ENCODE measurements at regions not wholly inside any gene's neighbourhood (a gene's known extent, or its start where the extent isn't known, plus 50 kb on each side); places are given as distances from the start of the nearest gene placed in this dataset.
A peak's percentile ranks its signal among the peaks of the same experiment; 100 is the strongest.

GRCh38 chr3:177474652-177475355 is 277.5 kb upstream of the TBL1XR1 start:
- WGBS (ENCODE audit: low lambda C conversion rate), result 22% methylated on average over 8 of the region's 11 CpGs
- peak overlapping the region in 2 of 3 experiments; percentile 18 to 34; a peak in 3 of 6 replicates for H3K4me3 ChIP-seq (replicated peaks in 1 of 3; ENCODE audit: insufficient read depth in 1 of 3, low read depth in 2 of 3, low read length in 3 of 3)
- intact Hi-C loops (cut with micrococcal nuclease; ENCODE audit: unreplicated experiment), result loop anchor here (10.0 kb wide), 1 partner anchor 420 kb away; no protein-coding TSS in a partner anchor
- DNase-seq (ENCODE audit: low spot score), result peak; percentile 42
- no peaks in the 10 kb centered on the region for H3K27me3 ChIP-seq (ENCODE audit: control insufficient read depth in 1 of 2, insufficient read depth in 2 of 2, low read length in 2 of 2)
- no peaks in the 10 kb centered on the region for H3K36me3 ChIP-seq (replicated peaks in 1 of 2; ENCODE audit: control insufficient read depth in 1 of 2, insufficient read depth in 2 of 2, low read length in 2 of 2)
- H3K27ac ChIP-seq (ENCODE audit: extremely low read length, insufficient read depth, low read length), result no peak overlapping the region
- peak overlapping the region; percentile 31 for H2AFZ ChIP-seq (ENCODE audit: low read length)
- no peaks in the 10 kb centered on the region for H3K9me3 ChIP-seq (ENCODE audit: low read length)
- ChIA-PET CTCF (ENCODE audit: low intra/inter-chr PET ratio, low total read pairs) (no interaction called here), POLR2A (interaction anchor here (0.7 to 1.0 kb wide), 4 partner anchors 11 to 279 kb away, joined by 3 to 4 read pairs (median 3); no protein-coding TSS in a partner anchor)
- peak overlapping the region; percentile 82 for H3K4me2 ChIP-seq (ENCODE audit: low read depth, low read length)
- in situ Hi-C loops (cut with HindIII; ENCODE audit: extremely low pct_ligation_motif_present, low pct_unique_long_range_greater_than_20kb), result no loop called here
- no TSS peak for BruUV-seq (replicated peaks)
- peaks cover 43% of the 10 kb centered on the region for H3K4me1 ChIP-seq (ENCODE audit: insufficient read depth, low read length)
- peak overlapping the region; percentile 11; the same call in 1 of the 2 replicates for H3K9ac ChIP-seq (ENCODE audit: insufficient read depth, low read depth, low read length)
- H3K79me2 ChIP-seq (ENCODE audit: insufficient read depth, low read length), result no peaks in the 10 kb centered on the region
- peak; percentile 48 for FAIRE-seq
- peak; percentile 94 for ATAC-seq
- H4K20me1 ChIP-seq (ENCODE audit: insufficient read depth, low read length), result no peaks in the 10 kb centered on the region
- TF ChIP-seq SP5 (CRISPR knock-in tag; IDR thresholded peaks at IDR 0.05; ENCODE audit: borderline replicate concordance, low read depth) (no peak), SIX4 (CRISPR knock-in tag; IDR thresholded peaks at IDR 0.05) (no peak), KDM5A (IDR thresholded peaks at IDR 0.05; ENCODE audit: borderline replicate concordance, low read length) (no peak), BRCA1 (CRISPR knock-in tag; IDR thresholded peaks at IDR 0.05) (no peak), THAP8 (CRISPR knock-in tag; IDR thresholded peaks at IDR 0.05; ENCODE audit: borderline replicate concordance) (no peak), NFE2 (CRISPR knock-in tag; IDR thresholded peaks at IDR 0.05) (no peak), ZNF646 (CRISPR knock-in tag; IDR thresholded peaks at IDR 0.05) (no peak), NR2F2 (IDR thresholded peaks at IDR 0.05; ENCODE audit: borderline replicate concordance, low read depth) (no peak), ZNF530 (CRISPR knock-in tag; IDR thresholded peaks at IDR 0.05; ENCODE audit: low read depth) (no peak), HOXA3 (CRISPR knock-in tag; IDR thresholded peaks at IDR 0.05) (peak; percentile 20; the same call in 1 of the 2 replicates), SNAI1 (CRISPR knock-in tag; IDR thresholded peaks at IDR 0.05; ENCODE audit: borderline replicate concordance) (no peak), E2F2 (CRISPR knock-in tag; IDR thresholded peaks at IDR 0.05; ENCODE audit: borderline replicate concordance) (no peak), HMGXB4 (CRISPR knock-in tag; IDR thresholded peaks at IDR 0.05; ENCODE audit: borderline replicate concordance in 1 of 2, low read depth in 1 of 2) (no peak)
